Memory B cell (primary cell): ENCODE measurements at regions not wholly inside any gene's neighbourhood (a gene's known extent, or its start where the extent isn't known, plus 50 kb on each side); places are given as distances from the start of the nearest gene placed in this dataset.

Source experiments
- ATAC-seq: fragments of 150-1000 bp; cut with Tn5 transposase; 2 replicates; pipeline ENCODE4 v1.10.0; 2021; ENCODE audit warnings: low read depth, mild to moderate bottlenecking, moderate library complexity
- DNase-seq, 2 donors: peaks; one replicate each; pipeline ENCODE4 v3.0.0; 2022; ENCODE audit warnings: low spot score in 2 of 2
- H3K27ac Mint-ChIP-seq: one replicate; pipeline ENCODE4 v1.8.0; 2022; ENCODE audit warnings: mild to moderate bottlenecking, moderate library complexity, mixed read lengths
- H3K27me3 Mint-ChIP-seq: one replicate; pipeline ENCODE4 v1.8.0; 2022; ENCODE audit warnings: mixed read lengths
- H3K36me3 Mint-ChIP-seq: one replicate; pipeline ENCODE4 v1.8.0; 2022; ENCODE audit warnings: mild to moderate bottlenecking, mixed read lengths
- H3K4me1 Mint-ChIP-seq: one replicate; pipeline ENCODE4 v1.8.0; 2022; ENCODE audit warnings: mixed read lengths
- H3K4me3 Mint-ChIP-seq: one replicate; pipeline ENCODE4 v1.8.0; 2022; ENCODE audit warnings: mild to moderate bottlenecking, moderate library complexity, mixed read lengths
- H3K9me3 Mint-ChIP-seq: one replicate; pipeline ENCODE4 v1.8.0; 2022; ENCODE audit warnings: mixed read lengths

- ATAC-seq, result no peak
- no peak for DNase-seq
- no peak overlapping the region for H3K4me3 Mint-ChIP-seq
- no peaks in the 10 kb centered on the region for H3K27me3 Mint-ChIP-seq
- no peaks in the 10 kb centered on the region for H3K4me1 Mint-ChIP-seq
- no peak overlapping the region for H3K27ac Mint-ChIP-seq
- H3K9me3 Mint-ChIP-seq, result peaks cover 4% of the 10 kb centered on the region
- H3K36me3 Mint-ChIP-seq, result peaks cover 2% of the 10 kb centered on the region
Measured at GRCh38 chr1:234681990-234682389, 72.0 kb upstream of the IRF2BP2 start.

GRCh38 chr1:234681065-234681464, 71.1 kb upstream of the IRF2BP2 start:
- Mint-ChIP-seq H3K27ac (no peak overlapping the region), H3K27me3 (no peaks in the 10 kb centered on the region), H3K36me3 (peaks cover 2% of the 10 kb centered on the region), H3K4me1 (peaks cover 2% of the 10 kb centered on the region), H3K4me3 (no peak overlapping the region), H3K9me3 (peaks cover 4% of the 10 kb centered on the region)
- ATAC-seq, result no peak
- no peak for DNase-seq

- H3K27ac Mint-ChIP-seq, result no peak overlapping the region
- peaks cover 8% of the 10 kb centered on the region for H3K4me1 Mint-ChIP-seq
- DNase-seq (no peak), ATAC-seq (no peak)
- H3K36me3 Mint-ChIP-seq, result no peaks in the 10 kb centered on the region
- no peaks in the 10 kb centered on the region for H3K27me3 Mint-ChIP-seq
- no peaks in the 10 kb centered on the region for H3K9me3 Mint-ChIP-seq
- H3K4me3 Mint-ChIP-seq, result no peak overlapping the region
Measured at GRCh38 chr1:234680331-234680904, 70.4 kb upstream of the IRF2BP2 start.

- H3K27ac Mint-ChIP-seq, result peak overlapping the region; percentile 48
- peak; percentile 94 for ATAC-seq
- H3K4me3 Mint-ChIP-seq, result peak overlapping the region; percentile 86
- H3K9me3 Mint-ChIP-seq, result no peaks in the 10 kb centered on the region
- no peaks in the 10 kb centered on the region for H3K36me3 Mint-ChIP-seq
- H3K4me1 Mint-ChIP-seq, result peaks cover 12% of the 10 kb centered on the region
- DNase-seq, result peak; percentile 29 to 51
- H3K27me3 Mint-ChIP-seq, result no peaks in the 10 kb centered on the region
Measured at GRCh38 chr1:234676103-234676594, 66.2 kb upstream of the IRF2BP2 start.

- Mint-ChIP-seq H3K36me3 (no peaks in the 10 kb centered on the region), H3K9me3 (no peaks in the 10 kb centered on the region), H3K4me3 (peak overlapping the region; percentile 86), H3K27me3 (no peaks in the 10 kb centered on the region), H3K4me1 (peaks cover 13% of the 10 kb centered on the region), H3K27ac (no peak overlapping the region)
- no peak for DNase-seq
- ATAC-seq, result no peak
Measured at GRCh38 chr1:234675572-234675971, 65.6 kb upstream of the IRF2BP2 start.

- DNase-seq (no peak), ATAC-seq (no peak)
- no peaks in the 10 kb centered on the region for H3K27me3 Mint-ChIP-seq
- no peaks in the 10 kb centered on the region for H3K36me3 Mint-ChIP-seq
- H3K4me3 Mint-ChIP-seq, result no peak overlapping the region
- no peak overlapping the region for H3K27ac Mint-ChIP-seq
- peaks cover 2% of the 10 kb centered on the region for H3K9me3 Mint-ChIP-seq
- peaks cover 13% of the 10 kb centered on the region for H3K4me1 Mint-ChIP-seq
Measured at GRCh38 chr1:234675006-234675405, 65.0 kb upstream of the IRF2BP2 start.

GRCh38 chr1:234674218-234674815, 64.3 kb upstream of the IRF2BP2 start:
- Mint-ChIP-seq H3K36me3 (no peaks in the 10 kb centered on the region), H3K4me1 (peaks cover 13% of the 10 kb centered on the region), H3K27ac (no peak overlapping the region), H3K27me3 (no peaks in the 10 kb centered on the region), H3K4me3 (no peak overlapping the region), H3K9me3 (peaks cover 2% of the 10 kb centered on the region)
- ATAC-seq (no peak), DNase-seq (no peak)

- Mint-ChIP-seq H3K4me3 (no peak overlapping the region), H3K27ac (no peak overlapping the region), H3K27me3 (no peaks in the 10 kb centered on the region), H3K36me3 (peaks cover 2% of the 10 kb centered on the region), H3K9me3 (peaks cover 4% of the 10 kb centered on the region), H3K4me1 (peaks cover 13% of the 10 kb centered on the region)
- ATAC-seq (no peak), DNase-seq (no peak)
Measured at GRCh38 chr1:234672349-234673135, 62.6 kb upstream of the IRF2BP2 start.

GRCh38 chr1:234670967-234671626, 61.1 kb upstream of the IRF2BP2 start:
- ATAC-seq (no peak), DNase-seq (no peak)
- Mint-ChIP-seq H3K9me3 (peaks cover 4% of the 10 kb centered on the region), H3K36me3 (peaks cover 2% of the 10 kb centered on the region), H3K27ac (no peak overlapping the region), H3K27me3 (no peaks in the 10 kb centered on the region), H3K4me3 (no peak overlapping the region), H3K4me1 (peaks cover 12% of the 10 kb centered on the region)

- Mint-ChIP-seq H3K27me3 (no peaks in the 10 kb centered on the region), H3K27ac (no peak overlapping the region), H3K4me3 (no peak overlapping the region), H3K36me3 (peaks cover 2% of the 10 kb centered on the region), H3K4me1 (peaks cover 5% of the 10 kb centered on the region), H3K9me3 (peaks cover 4% of the 10 kb centered on the region)
- ATAC-seq (no peak), DNase-seq (no peak)
Measured at GRCh38 chr1:234669499-234669898, 59.5 kb upstream of the IRF2BP2 start.

GRCh38 chr1:234668577-234668955, 58.6 kb upstream of the IRF2BP2 start:
- Mint-ChIP-seq H3K27me3 (no peaks in the 10 kb centered on the region), H3K36me3 (peaks cover 2% of the 10 kb centered on the region), H3K27ac (no peak overlapping the region), H3K9me3 (peaks cover 4% of the 10 kb centered on the region), H3K4me3 (no peak overlapping the region), H3K4me1 (peaks cover 5% of the 10 kb centered on the region)
- ATAC-seq, result no peak
- no peak for DNase-seq

GRCh38 chr1:234667600-234668576, 57.9 kb upstream of the IRF2BP2 start:
- Mint-ChIP-seq H3K4me3 (no peak overlapping the region), H3K27ac (no peak overlapping the region), H3K4me1 (peaks cover 5% of the 10 kb centered on the region), H3K36me3 (peaks cover 2% of the 10 kb centered on the region), H3K9me3 (peaks cover 4% of the 10 kb centered on the region), H3K27me3 (no peaks in the 10 kb centered on the region)
- DNase-seq (no peak), ATAC-seq (no peak)

GRCh38 chr1:234666761-234667160, 56.8 kb upstream of the IRF2BP2 start:
- Mint-ChIP-seq H3K4me1 (peaks cover 5% of the 10 kb centered on the region), H3K36me3 (peaks cover 2% of the 10 kb centered on the region), H3K27ac (no peak overlapping the region), H3K4me3 (no peak overlapping the region), H3K27me3 (no peaks in the 10 kb centered on the region), H3K9me3 (peaks cover 4% of the 10 kb centered on the region)
- ATAC-seq (no peak), DNase-seq (no peak)
